ENCODE measurements at regions not wholly inside any gene's neighbourhood (a gene's known extent, or its start where the extent isn't known, plus 50 kb on each side); places are given as distances from the start of the nearest gene placed in this dataset.
"Not testable (repeated sequence)": the region's sequence is repeated elsewhere in the genome, so short reads cannot be mapped to it uniquely, and the experiment has no call there.

DNA sequence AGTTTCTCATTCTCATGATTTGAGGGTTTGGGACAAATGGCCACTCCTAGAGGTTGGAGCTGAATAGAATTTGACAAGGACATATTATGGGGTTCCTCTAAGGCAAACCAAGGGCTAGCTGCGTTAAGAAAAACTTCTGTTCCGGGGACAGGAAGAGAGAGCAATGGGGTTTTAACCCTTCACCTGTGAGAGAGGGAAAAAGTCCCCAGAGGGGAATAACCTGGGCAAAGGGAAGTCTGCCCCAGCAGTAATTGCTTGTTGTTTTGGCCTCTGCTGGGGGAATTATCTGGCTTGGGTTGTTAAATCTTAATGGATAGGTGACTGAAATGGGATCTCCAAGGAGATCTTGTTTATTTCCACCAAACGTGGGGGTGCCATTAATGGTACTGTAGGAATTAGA is 110.1 kb upstream of the MOCS2 start:
- no peak for DNase-seq

DNA sequence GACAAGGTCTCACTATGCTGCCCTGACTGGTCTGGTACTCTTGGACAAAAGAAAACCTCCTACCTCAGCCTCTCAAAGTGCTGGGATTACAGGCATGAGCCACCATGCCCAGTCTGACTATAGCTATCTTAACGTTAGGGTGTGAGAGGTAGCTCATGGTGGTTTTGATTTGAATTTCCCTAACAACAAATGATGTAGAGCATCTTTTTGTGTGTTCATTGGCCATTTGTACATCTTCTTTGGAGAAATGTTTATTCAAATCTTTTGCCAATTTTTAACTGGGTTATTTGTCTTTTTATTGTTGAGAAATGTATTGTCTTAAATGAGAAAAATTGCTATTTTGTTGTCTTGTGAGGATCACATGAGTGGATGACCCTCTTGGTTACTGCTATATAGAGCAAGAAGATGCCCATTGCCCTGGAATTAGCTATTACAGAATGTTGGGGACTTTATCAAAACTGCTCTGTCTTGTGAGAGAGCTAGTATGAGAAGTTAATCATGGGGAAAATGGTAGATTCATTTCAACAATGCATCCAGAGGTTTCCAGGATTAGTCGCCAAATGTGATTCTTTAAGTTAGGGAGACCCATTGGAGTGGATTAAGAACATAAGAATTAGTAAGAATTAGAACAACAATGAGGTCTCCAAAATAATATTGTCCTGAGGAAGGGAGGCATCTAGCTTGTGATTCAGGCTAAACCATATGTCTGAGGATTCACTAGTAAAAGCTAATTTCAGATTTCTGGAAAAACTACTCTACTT is 124.3 kb upstream of the MOCS2 start:
- no peak for DNase-seq

DNA sequence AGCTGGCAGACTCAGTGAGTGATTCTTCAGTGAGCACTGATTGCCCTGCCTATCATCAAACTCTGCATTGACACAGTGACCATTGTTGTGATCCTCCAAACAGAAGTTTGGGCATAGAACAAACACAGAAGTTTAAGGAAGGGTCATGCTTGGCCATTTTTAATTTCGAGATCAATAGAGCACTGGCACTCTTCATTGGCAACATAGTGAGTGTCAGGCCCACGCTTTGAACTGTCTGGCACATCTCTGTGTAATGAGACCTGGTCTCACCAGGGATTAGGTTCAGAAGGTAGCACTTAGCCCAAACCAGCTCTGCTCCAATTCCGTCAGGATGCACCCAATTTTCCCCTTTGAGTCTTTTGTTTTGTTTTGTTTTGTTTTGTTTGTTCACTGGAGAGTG is 127.1 kb upstream of the MOCS2 start:
- no peak for DNase-seq

DNA sequence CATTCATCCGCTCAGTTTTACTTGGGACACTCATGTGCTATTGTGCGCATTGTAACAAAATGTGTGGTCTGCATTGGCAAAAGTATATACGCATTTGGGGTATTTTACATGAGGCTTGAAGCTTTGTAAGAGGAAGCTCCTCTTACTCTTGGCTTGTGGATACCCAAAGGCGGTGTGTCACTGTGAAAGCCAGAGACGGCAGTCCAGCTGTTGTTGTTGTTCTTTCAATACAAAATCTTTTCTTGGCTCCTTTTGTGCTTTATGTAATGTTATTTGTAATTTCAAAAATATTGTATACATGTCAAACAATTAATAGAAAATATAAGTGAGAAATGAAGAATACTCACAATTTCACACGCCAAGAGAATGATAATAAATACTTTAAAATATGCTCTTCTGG is 128.3 kb upstream of the MOCS2 start:
- DNase-seq = no peak

DNA sequence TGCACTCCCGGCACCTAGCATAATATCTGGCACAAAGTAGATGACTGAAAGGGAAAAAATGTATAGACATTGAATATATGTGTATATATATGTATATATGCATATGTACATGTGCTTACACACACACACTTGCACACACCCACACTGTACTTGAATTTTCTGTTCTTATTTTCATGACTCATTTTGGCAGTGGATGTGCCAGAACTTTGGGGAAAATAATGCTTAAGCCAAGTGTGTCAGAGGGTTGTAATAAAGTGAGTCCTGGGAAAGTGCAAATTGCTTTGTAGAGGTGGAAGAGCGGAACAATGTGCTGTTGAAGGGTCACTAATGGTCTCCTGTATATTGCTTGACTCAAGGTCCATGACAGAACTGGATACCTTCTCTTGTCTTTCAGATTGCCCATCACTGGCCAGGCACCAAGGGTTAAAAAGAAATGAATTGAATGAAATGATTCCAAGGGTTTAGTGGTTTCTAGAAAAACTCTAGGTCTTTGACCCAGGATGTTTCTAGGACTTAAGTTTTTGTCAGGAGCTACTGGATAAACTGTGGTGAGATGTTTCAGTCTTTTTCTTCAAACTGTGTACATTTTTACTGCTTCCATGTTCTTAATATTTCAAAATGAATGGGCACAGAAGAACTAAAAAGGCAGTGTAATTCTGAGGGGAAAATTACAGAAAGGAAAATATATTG is 129.9 kb upstream of the MOCS2 start:
- no peak for DNase-seq

DNA sequence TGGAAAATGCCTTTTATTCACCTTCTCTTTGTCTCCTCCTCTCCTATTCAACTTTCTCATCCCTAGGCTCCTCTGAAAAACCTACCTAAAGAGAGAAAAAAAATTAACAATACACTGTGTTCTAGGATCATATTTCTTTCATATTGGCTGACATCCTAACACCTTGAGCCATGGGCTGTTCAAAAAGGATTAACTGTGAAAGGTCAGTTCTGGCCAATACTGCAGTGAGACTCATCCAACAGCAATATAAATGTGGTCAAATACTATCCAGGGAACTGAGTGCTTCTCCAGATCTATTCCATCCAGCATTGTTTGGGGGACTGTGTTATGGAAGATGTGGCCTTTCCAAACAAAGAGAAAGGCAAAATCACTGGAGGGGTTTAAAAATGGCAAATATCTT is 131.1 kb upstream of the MOCS2 start:
- no peak for DNase-seq

DNA sequence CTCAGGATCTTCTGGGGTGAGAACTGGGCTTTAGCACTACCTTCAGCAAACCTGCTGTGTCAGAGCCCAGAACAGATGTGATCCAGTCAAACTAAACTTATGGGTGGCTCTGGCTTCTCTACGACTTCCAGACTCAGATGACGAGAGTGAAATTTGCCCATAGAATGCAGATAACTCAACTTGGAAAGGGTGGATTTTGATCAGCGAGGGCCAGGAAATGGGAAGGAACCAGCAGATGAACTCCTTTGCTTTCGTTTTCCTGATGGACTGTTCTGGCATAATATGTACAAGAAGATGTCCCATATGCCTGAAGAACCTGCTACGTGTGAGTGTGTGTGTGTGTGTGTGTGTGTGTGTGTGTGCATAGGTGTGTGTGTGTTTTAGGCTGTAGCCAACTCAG is 132.0 kb upstream of the MOCS2 start:
- no peak for DNase-seq

DNA sequence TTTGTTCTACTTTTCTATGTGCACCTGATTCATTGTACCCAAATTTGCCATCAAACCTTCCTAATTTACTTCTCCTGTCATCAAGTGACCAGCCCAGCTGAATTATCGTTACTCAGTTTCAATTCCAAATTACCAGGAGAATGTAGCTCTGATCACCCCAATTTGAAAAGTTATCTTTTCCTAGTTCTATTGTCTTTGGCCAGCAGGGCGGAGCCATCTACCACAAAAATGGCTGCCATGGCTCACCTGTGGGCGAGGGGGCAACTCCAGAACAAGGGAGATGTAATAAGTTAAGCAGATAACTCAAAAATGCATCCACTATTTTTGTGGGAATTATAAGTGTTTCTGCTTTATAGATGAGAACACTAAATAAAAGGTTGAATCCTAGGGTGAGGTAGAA is 133.8 kb upstream of the MOCS2 start:
- no peak for DNase-seq

DNA sequence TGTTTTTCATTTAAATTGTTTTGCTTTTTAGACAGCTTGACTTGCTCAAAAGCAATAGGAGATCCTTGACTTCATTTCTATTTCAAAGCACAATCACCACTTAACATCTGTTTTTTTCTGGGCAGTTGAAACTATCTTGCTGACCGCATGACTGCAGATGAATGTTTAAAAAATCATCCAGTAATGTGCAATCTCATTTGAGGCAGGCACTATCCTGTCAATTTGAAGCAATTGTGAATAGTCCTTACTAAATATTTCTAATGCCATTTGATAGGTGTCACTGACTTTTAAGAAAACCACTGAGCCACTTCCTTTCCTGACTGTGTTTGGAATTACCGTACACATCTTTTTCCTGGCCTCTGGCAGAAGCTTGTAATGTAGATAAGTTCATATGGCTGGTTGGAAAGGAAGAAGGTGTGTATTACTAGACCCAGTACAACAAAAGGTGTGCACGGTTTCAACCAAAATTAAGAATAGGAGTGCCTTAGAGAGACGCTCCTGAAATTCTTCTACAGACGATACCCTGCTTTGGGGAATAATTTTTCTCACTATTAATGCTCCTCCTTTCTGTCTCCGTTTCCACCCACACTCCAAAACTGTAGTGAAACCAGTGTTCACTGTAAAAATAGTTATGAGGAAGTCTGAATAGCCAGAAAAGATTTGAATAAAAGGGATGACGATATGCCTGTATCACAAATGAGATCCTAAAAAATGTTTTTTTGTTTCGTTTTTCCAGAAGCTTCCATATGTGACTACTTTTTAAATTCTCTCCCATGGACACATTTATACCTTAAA is 136.7 kb upstream of the MOCS2 start:
- DNase-seq = peak; percentile 39

DNA sequence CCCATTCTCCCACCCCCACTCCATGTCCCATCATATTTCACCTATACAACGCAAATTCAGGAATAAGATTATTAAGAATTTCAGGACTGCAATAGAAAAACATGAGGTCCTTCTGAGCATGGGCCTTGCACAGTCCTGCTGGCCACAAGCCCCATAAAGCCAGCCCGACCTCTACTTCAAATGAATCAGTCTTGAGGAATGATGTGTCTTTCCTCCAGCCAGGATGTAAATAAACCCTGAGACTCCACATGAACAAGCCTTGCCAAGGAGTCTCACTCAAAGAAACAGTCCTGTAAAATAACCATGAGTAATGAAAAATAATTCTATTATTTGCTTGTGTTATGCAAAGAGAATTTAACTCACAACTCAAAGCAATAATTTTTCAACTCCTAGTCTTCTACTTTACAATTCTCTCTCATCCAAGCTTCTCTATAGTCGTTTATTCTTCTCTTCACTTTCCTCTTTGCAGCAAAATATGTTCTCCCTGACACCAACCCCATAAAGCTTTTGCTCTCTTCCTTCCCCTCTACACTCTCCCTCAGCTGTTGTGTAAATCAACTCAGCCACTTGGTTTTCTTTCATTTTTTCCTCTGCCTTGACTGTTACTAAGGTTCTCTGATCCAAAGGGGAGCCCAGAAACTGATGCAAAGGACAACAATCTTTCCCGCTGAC is 140.1 kb upstream of the MOCS2 start:
- no peak for DNase-seq

DNA sequence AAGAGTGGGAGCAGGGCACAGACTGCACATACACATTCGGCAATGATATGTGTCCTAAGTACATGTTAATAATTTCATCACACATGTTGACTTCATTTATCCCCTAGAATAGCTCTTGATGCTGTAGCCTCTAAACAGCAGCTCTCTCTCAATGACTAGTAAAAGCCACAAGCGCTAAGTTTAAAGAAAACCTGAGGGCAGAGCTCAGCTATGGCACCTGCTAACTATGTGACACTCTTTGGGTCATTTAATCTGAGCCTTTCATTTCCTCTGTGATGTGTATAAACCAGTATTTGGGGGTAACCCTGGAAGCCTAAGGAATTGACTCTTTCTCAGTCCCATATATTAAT is 140.6 kb upstream of the MOCS2 start:
- no peak for DNase-seq

DNA sequence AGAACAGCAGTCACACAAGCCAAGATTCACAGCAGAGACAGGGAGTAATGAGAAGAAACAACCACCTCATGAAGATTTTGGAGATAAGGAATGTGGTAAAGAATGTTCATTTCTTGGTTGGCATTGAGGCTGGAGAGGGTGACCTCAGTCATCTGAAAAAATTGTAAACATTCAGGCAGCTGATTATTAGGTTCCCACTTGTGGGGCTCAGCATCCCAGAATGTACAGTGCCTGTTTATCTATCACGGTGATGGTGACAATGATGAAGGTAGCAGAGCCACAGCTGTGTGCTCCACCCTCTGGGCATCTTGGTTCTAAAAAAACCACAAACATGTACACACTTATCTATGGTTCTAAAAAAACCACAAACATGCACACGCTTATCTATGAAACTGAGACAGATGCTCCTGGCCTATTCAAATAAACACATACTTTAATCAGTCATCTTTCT is 143.9 kb upstream of the MOCS2 start:
- no peak for DNase-seq

DNA sequence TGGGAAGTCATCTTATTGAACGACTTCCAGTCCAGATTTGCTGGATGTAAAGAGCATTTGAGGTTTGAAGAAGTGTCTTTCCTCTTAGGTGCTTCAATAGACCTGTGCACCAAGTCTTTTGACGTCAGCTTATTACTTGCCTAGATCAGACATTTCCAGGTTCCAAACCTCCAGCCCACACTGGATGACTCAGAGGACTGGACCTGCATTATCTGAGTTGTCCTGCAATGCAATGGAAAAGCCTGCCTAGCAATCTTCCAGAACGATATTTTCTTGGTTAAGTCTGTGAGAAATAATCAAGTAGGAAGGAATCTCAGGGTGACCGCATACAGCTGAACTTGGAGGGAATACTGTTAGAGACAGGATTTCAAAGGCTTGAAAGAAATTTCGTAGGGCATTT is 147.2 kb upstream of the MOCS2 start:
- no peak for DNase-seq

DNA sequence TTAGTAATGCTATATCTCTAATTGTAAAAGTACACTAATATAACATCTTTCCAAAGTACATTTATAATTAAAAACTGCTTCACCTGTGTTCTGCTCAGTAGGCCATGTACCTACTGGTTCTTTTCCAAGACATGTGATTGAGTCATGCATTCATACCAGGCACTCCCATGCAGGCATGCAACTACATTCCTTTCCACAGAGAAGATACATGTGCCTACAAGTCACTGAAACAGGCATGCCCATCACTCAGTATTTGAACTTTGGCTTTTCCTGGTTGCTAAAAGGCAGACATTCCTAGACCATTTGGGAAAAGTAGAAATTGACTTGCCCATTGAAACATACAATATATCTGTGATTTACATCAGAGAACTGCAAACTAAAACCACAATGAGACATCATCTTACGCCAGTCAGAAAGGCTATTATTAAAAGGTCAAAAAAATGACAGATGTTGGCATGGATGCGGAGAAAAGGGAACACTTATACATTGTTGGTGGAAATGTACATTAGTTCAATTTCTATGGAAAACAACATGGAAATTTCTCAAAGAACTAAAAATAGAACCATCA is 148.3 kb upstream of the MOCS2 start:
- no peak for DNase-seq

DNA sequence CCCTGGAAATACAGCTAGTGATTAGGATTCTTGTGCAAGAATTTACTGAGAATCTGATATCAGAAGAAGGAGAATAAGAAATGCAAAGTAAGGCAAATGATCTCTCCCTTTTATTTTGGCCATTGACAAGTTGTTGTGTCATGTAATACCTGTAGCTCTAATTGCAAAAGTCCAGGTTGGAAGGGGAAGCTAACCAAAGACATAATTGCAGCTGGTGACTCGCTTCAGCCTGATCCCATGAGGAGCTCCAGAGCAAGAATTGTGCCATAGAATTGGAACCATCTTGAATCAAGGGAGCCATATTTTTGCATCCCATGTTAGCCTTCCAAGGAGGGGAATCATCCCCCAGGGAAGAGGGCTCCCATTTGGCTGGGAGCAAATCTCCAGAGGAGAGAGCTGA is 149.6 kb upstream of the MOCS2 start:
- DNase-seq = no peak

DNA sequence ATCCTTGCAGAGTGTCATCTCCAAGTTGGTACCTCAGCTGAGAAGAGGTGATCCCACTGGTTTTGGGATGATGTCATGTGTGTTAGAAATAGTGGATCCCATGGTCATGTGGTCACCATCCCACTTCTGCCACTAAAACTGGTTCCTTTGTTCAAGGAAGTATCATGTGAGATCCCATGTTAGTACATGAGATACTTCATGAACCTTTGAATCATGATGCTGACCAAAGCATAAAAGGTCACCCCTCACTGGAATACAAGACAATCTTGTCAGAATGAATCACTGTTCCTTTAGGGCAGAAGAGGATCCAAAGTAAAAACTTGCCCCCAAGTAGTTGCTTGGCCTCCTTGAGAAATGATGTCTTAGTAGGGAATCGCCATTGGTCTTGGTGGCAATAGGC is 150.9 kb upstream of the MOCS2 start:
- no peak for DNase-seq

DNA sequence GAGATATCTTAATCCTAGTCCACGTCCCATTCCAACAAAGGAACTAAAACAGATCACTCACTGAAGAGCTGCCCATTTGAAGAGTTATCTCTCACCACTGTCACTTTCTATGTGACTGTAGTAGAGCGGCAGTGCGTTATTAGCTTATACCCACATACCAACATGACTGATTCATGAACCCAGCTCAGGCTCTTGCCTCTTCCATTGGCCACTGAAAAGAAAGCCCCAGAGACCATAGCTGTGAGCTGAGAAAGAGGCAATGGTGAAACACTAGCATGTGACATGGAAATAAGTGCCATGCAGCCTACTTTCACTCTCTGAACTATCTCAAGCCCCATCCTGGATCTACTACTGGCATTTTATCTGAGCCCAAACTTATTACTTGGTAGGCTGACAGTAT is 151.7 kb upstream of the MOCS2 start:
- DNase-seq = no peak

DNA sequence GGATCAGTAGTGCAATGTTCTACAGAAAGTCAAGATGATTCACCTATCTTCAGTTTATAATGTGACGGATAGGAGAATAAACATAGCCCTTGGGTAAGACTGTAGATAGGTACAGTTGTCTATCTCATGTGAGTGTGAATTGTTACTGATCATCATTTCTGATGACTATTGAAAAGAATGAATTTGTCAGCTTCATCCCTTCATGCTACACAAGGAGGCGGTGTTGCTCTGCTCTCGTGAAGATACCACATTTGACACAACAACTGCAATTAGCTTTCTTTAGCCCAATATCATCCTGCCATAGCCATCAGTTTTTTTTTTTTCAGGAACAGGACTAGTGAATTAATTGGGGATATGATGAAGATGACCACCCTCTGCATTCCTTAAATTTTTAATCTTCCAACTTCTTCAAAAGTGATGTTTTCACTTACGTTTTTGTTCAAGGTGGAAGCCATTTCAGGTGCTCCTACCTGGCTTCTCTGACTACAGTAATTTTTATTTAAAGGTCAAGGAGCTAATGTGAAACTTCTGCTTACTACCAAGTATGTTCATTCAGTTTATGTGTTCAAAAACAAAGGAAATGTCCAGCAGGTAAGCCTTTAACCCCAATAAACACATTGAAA is 152.9 kb upstream of the MOCS2 start:
- DNase-seq = no peak

DNA sequence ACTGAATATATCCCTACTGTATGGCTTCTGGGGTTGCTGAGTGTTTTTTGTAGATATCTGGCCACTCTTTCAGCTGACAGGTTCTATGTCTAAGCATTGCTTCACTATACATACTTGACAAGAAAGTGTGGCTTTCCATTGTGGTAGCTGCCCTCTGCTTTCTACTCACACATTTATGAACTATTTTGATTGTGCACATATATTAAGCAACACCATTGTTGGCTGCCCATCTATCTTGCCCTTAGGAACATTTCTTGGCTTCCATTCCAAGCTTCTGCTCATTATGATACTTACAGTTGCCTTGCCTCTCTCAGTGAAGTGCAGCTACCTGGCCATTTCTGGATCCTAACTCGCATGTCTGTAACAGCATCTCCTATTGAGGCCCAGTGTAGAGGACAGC is 153.6 kb upstream of the MOCS2 start:
- no peak for DNase-seq

DNA sequence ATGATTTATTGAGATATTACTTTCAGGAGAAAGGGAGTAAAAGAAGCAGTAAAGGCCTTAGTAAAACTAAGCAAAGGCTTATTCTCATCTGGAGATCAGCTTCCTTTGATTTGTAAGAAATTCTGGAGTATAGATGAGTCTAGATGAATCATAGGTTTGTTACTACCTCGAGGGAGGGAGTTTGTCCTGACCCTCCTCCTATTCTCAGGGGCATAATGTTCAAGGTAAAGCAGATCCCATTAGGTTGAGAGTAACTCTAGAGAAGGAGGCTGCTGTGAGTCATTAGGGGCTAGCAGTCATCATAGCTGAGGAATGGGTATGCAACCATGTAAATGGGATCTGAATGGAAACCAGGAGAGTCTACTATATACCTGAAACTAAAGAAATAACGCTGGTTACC is 155.5 kb upstream of the MOCS2 start:
- DNase-seq = no peak

DNA sequence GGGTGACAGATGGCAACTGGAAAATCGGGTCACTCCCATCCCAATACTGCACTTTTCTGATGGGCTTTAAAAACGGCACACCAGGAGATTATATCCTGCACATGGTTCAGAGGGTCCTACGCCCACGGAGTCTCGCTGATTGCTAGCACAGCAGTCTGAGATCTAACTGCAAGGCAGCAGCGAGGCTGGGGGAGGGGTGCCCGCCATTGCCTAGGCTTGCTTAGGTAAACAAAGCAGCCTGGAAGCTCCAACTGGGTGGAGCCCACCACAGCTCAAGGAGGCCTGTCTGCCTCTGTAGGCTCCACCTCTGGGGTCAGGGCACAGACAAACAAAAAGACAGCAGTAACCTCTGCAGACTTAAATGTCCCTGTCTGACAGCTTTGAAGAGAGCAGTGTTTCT is 158.7 kb upstream of the MOCS2 start:
- DNase-seq = not testable (repeated sequence)

DNA sequence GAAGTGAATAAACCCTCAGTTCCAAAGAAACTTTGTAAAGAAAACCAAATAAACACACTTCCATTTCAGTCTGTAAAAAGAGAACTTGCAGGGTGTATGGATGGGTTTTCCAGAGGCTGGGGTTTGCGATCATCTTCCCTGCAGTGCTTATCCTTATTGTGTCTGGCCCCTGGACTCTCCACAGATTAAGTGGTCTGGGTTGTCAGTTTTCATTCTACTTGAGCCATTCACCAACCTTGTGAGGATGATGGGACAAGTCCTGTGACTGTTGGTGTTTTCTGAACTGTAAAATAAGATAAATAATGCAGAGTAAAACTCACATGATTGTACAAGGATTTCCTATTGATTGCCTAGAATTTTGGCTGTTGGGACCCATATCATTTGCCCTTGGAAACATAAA is 166.1 kb upstream of the MOCS2 start:
- no peak for DNase-seq

DNA sequence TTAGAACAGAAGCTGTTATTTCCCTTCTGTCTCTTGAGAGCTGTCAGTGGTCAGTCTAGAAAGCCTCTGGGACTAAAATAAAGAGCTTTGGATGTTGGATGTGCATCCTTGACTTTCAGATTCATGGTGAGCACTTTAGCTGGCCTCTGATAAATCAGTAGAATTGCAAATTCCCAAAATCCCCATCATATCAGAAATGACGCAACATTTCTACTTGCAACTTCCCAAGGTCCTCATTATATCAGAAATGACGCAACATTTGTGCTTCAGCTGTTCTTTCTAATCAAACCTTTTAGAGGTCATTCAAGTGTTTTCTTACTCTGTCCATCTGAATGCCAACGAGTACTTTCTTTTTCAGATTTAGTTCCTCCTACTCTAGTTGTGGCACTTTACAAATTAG is 167.3 kb upstream of the MOCS2 start:
- no peak for DNase-seq

All from inflammatory macrophage treated with lipopolysaccharide for 4 hours (primary cell).